Skin epidermis (tissue), 12 donors: ENCODE measurements at regions not wholly inside any gene's neighbourhood (a gene's known extent, or its start where the extent isn't known, plus 50 kb on each side); places are given as distances from the start of the nearest gene placed in this dataset.

ENCODE experiments used
- H3K27ac ChIP-seq, 21 experiments: fragments of 200-600 bp; sonication (generic) in 11 of 21; one replicate each; pipeline ENCODE4 v1.5.0; 2020; ENCODE audit warnings: mild to moderate bottlenecking in 3 of 21, inconsistent platforms in 2 of 21, moderate library complexity in 2 of 21
- H3K4me3 ChIP-seq, 7 experiments: fragments of 200-600 bp; sonication (generic) in 2 of 7; one replicate each; pipeline ENCODE4 v1.5.0; 2020; ENCODE audit warnings: inconsistent platforms in 2 of 7, mild to moderate bottlenecking in 2 of 7, moderate library complexity in 1 of 7

GRCh38 chr1:56295949-56296929, 283.1 kb downstream of the PLPP3 start:
- Histone ChIP-seq H3K4me3 (no peak overlapping the region), H3K27ac (peak overlapping the region in 2 of 21 experiments; percentile 19 to 27)

GRCh38 chr1:56291374-56291919, 287.9 kb downstream of the PLPP3 start:
- Histone ChIP-seq H3K27ac (peak overlapping the region in 5 of 21 experiments; percentile 11 to 51 (median 42)), H3K4me3 (no peak overlapping the region)

- Histone ChIP-seq H3K27ac (no peak overlapping the region), H3K4me3 (no peak overlapping the region)
These were observed 290.1 kb downstream of the PLPP3 start for GRCh38 chr1:56289260-56289659.

GRCh38 chr1:56287721-56288120, 291.6 kb downstream of the PLPP3 start:
- Histone ChIP-seq H3K27ac (no peak overlapping the region), H3K4me3 (no peak overlapping the region)

GRCh38 chr1:56286956-56287355, 292.4 kb downstream of the PLPP3 start:
- H3K4me3 ChIP-seq = no peak overlapping the region
- no peak overlapping the region for H3K27ac ChIP-seq

- Histone ChIP-seq H3K27ac (no peak overlapping the region), H3K4me3 (no peak overlapping the region)
These were observed 292.9 kb downstream of the PLPP3 start for GRCh38 chr1:56286506-56286905.

- Histone ChIP-seq H3K27ac (no peak overlapping the region), H3K4me3 (no peak overlapping the region)
These were observed 293.6 kb downstream of the PLPP3 start for GRCh38 chr1:56285554-56286402.

- no peak overlapping the region for H3K4me3 ChIP-seq
- H3K27ac ChIP-seq = no peak overlapping the region
These were observed 294.4 kb downstream of the PLPP3 start for GRCh38 chr1:56284928-56285327.

- Histone ChIP-seq H3K4me3 (no peak overlapping the region), H3K27ac (no peak overlapping the region)
These were observed 301.3 kb downstream of the PLPP3 start for GRCh38 chr1:56278061-56278460.

- H3K4me3 ChIP-seq = no peak overlapping the region
These were observed 310.7 kb downstream of the PLPP3 start for GRCh38 chr1:56268519-56269140.

GRCh38 chr1:56267611-56268010, 311.8 kb downstream of the PLPP3 start:
- H3K4me3 ChIP-seq = no peak overlapping the region
- H3K27ac ChIP-seq = no peak overlapping the region

More at GRCh38 chr1:56268519-56269140, 310.7 kb downstream of the PLPP3 start:
- H3K27ac ChIP-seq = no peak overlapping the region

- H3K27ac ChIP-seq = no peak overlapping the region
- H3K4me3 ChIP-seq = no peak overlapping the region
These were observed 313.0 kb downstream of the PLPP3 start for GRCh38 chr1:56266359-56266758.

GRCh38 chr1:56265216-56265615, 314.1 kb downstream of the PLPP3 start:
- no peak overlapping the region for H3K4me3 ChIP-seq
- H3K27ac ChIP-seq = no peak overlapping the region

GRCh38 chr1:56263908-56264307, 315.5 kb downstream of the PLPP3 start:
- Histone ChIP-seq H3K27ac (no peak overlapping the region), H3K4me3 (no peak overlapping the region)

GRCh38 chr1:56258371-56258770, 321.0 kb downstream of the PLPP3 start:
- no peak overlapping the region for H3K27ac ChIP-seq

GRCh38 chr1:56257726-56258125, 321.6 kb downstream of the PLPP3 start:
- no peak overlapping the region for H3K4me3 ChIP-seq
- peak overlapping the region in 1 of 21 experiments; percentile 33 for H3K27ac ChIP-seq

More at GRCh38 chr1:56258371-56258770, 321.0 kb downstream of the PLPP3 start:
- H3K4me3 ChIP-seq = no peak overlapping the region

- H3K27ac ChIP-seq = peak overlapping the region in 5 of 21 experiments; percentile 2 to 48 (median 29)
- H3K4me3 ChIP-seq = no peak overlapping the region
These were observed 323.0 kb downstream of the PLPP3 start for GRCh38 chr1:56256153-56257000.

- H3K4me3 ChIP-seq = no peak overlapping the region
- H3K27ac ChIP-seq = peak overlapping the region in 7 of 21 experiments; percentile 2 to 68 (median 45)
These were observed 323.7 kb downstream of the PLPP3 start for GRCh38 chr1:56255516-56256152.
